Kidney (tissue), 13 donors: ENCODE measurements at regions not wholly inside any gene's neighbourhood (a gene's known extent, or its start where the extent isn't known, plus 50 kb on each side); places are given as distances from the start of the nearest gene placed in this dataset.

Experiments
- DNase-seq, 5 donors: peaks; one replicate each; pipeline ENCODE4 v3.0.0-alpha.2; 2013 to 2020
- FAIRE-seq: peaks from 2 replicates; lab custom pipeline; 2012; peaks lifted over from hg19 to GRCh38; lab: Jason Lieb, UNC
- H3K27ac ChIP-seq, 2 donors: one replicate each; pipeline ENCODE4 v1.7.0; 2013; ENCODE audit warnings: low read depth in 2 of 2, low read length in 2 of 2, inconsistent platforms in 1 of 2
- H3K27me3 ChIP-seq: one replicate; pipeline ENCODE4 v1.7.1; 2013; ENCODE audit warnings: low read length, inconsistent platforms; ENCODE audit not compliant: control insufficient read depth, insufficient read depth
- H3K36me3 ChIP-seq, 3 donors: one replicate each; pipeline versions ENCODE4 v1.7.0 to v1.7.1; 2013; ENCODE audit warnings: low read length in 3 of 3, control low read depth in 1 of 3, inconsistent platforms in 1 of 3; ENCODE audit not compliant: insufficient read depth in 3 of 3, control insufficient read depth in 2 of 3
- H3K4me1 ChIP-seq, 3 donors: one replicate each; pipeline versions ENCODE4 v1.7.0 to v1.7.1; 2013; ENCODE audit warnings: low read length in 3 of 3, inconsistent platforms in 1 of 3, low read depth in 1 of 3; ENCODE audit not compliant: control insufficient read depth in 2 of 3, insufficient read depth in 2 of 3
- H3K4me3 ChIP-seq, 3 donors: one replicate each; pipeline versions ENCODE4 v1.7.0 to v1.8.1; 2013; ENCODE audit warnings: low read length in 3 of 3, control low read depth in 1 of 3, inconsistent platforms in 1 of 3
- H3K9ac ChIP-seq, 3 donors: one replicate each; pipeline versions ENCODE4 v1.7.0 to v1.7.1; 2013; ENCODE audit warnings: low read length in 3 of 3, control low read depth in 1 of 3, inconsistent platforms in 1 of 3
- H3K9me3 ChIP-seq, 3 donors: one replicate each; pipeline versions ENCODE4 v1.7.0 to v1.7.1; 2013; ENCODE audit warnings: low read length in 3 of 3, control low read depth in 1 of 3, inconsistent platforms in 1 of 3; ENCODE audit not compliant: control insufficient read depth in 2 of 3, insufficient read depth in 1 of 3
- intact Hi-C: fragments of 100-400 bp; cut with DNase I; formaldehyde crosslinking; loops from one replicate; pipeline ENCODE4 v1.11.1; 2022
- TF ChIP-seq, protein P1 (sequence below): IDR thresholded peaks from 3 replicates; pipeline ENCODE4 v1.5.1; 2012; ENCODE audit warnings: mild to moderate bottlenecking, moderate library complexity, borderline replicate concordance; ENCODE audit not compliant: insufficient read depth; ENCODE audit errors: extremely low read depth
- donor health status: control.
- donor health status: control.
- donor health status: control.
- donor health status: control.
- donor health status: control.
- donor health status: DM: yes; HTN: yes; CAD: no.
- donor health status: Normal renal cell carcinoma (clear cell type).

- no peak for FAIRE-seq
- Histone ChIP-seq H3K4me3 (no peak overlapping the region), H3K9ac (no peak overlapping the region), H3K27me3 (no peaks in the 10 kb centered on the region), H3K9me3 (no peaks in the 10 kb centered on the region), H3K4me1 (no peaks in the 10 kb centered on the region), H3K36me3 (no peaks in the 10 kb centered on the region), H3K27ac (no peak overlapping the region)
- intact Hi-C loops, result no loop called here
- TF ChIP-seq, protein P1, sequence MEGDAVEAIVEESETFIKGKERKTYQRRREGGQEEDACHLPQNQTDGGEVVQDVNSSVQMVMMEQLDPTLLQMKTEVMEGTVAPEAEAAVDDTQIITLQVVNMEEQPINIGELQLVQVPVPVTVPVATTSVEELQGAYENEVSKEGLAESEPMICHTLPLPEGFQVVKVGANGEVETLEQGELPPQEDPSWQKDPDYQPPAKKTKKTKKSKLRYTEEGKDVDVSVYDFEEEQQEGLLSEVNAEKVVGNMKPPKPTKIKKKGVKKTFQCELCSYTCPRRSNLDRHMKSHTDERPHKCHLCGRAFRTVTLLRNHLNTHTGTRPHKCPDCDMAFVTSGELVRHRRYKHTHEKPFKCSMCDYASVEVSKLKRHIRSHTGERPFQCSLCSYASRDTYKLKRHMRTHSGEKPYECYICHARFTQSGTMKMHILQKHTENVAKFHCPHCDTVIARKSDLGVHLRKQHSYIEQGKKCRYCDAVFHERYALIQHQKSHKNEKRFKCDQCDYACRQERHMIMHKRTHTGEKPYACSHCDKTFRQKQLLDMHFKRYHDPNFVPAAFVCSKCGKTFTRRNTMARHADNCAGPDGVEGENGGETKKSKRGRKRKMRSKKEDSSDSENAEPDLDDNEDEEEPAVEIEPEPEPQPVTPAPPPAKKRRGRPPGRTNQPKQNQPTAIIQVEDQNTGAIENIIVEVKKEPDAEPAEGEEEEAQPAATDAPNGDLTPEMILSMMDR, result no peak
- DNase-seq, result no peak
Observed at GRCh38 chr4:53813998-53814397, 222.7 kb upstream of the LNX1 start.

DNA sequence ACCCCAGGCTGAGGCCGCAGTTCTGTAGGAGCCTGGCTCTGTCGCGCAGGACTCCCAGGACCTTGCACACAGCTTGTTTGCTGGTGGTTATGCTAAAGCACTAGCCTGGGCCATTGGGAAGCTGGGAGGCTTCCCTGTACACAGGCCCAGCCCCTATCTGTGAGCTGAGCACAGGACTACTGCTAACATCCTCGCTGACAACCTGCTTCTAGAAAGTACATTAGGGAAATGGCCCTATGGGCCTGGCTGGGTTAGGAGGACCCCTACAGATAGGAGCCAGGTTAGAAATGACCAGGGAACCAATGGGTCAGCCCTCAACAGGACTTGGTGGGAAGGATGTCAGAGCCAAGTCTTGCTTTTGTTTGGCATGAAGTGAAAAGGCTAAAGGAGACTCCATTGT lies 219.4 kb upstream of the LNX1 start:
- no peaks in the 10 kb centered on the region for H3K4me1 ChIP-seq
- TF ChIP-seq, protein P1, result no peak
- no peaks in the 10 kb centered on the region for H3K27me3 ChIP-seq
- intact Hi-C loops, result no loop called here
- no peaks in the 10 kb centered on the region for H3K9me3 ChIP-seq
- no peak overlapping the region for H3K4me3 ChIP-seq
- no peak for FAIRE-seq
- H3K36me3 ChIP-seq, result no peaks in the 10 kb centered on the region
- no peak overlapping the region for H3K9ac ChIP-seq
- DNase-seq, result no peak
- no peak overlapping the region for H3K27ac ChIP-seq

- no peak for DNase-seq
- no peak overlapping the region for H3K4me3 ChIP-seq
- no peaks in the 10 kb centered on the region for H3K36me3 ChIP-seq
- H3K27me3 ChIP-seq, result no peaks in the 10 kb centered on the region
- TF ChIP-seq, protein P1, result no peak
- no peak overlapping the region for H3K9ac ChIP-seq
- H3K4me1 ChIP-seq, result no peaks in the 10 kb centered on the region
- no peak overlapping the region for H3K27ac ChIP-seq
- no peak for FAIRE-seq
- intact Hi-C loops, result no loop called here
- no peaks in the 10 kb centered on the region for H3K9me3 ChIP-seq
Observed at GRCh38 chr4:53809816-53810215, 218.5 kb upstream of the LNX1 start.

- Histone ChIP-seq H3K9ac (no peak overlapping the region), H3K27me3 (no peaks in the 10 kb centered on the region), H3K36me3 (no peaks in the 10 kb centered on the region), H3K9me3 (no peaks in the 10 kb centered on the region), H3K4me3 (no peak overlapping the region), H3K4me1 (no peaks in the 10 kb centered on the region), H3K27ac (no peak overlapping the region)
- TF ChIP-seq, protein P1, result no peak
- intact Hi-C loops, result no loop called here
- DNase-seq (no peak), FAIRE-seq (no peak)
Observed at GRCh38 chr4:53805291-53805690, 214.0 kb upstream of the LNX1 start.
